HCT116 (cell line): ENCODE measurements at regions not wholly inside any gene's neighbourhood (a gene's known extent, or its start where the extent isn't known, plus 50 kb on each side); places are given as distances from the start of the nearest gene placed in this dataset.

Source experiments
- ATF3 ChIP-seq: IDR thresholded peaks from 2 replicates; pipeline ENCODE4 v1.6.1; 2012
- CTCF ChIP-seq, 3 experiments: fragments of 200-600 bp in 1 of 3; sonication (generic) in 1 of 3; IDR thresholded peaks in 2 of 3; conservative IDR thresholded peaks in 1 of 3; 2 replicates each; pipeline ENCODE4 v1.5.1; 2012 to 2017; ENCODE audit warnings: low read depth in 2 of 3, low read length in 2 of 3, antibody characterized with exemption in 1 of 3, borderline replicate concordance in 1 of 3, control low read depth in 1 of 3, mild to moderate bottlenecking in 1 of 3, mixed read lengths in 1 of 3, mixed run types in 1 of 3, moderate library complexity in 1 of 3; ENCODE audit not compliant: insufficient read depth in 1 of 3
- EGR1 ChIP-seq: IDR thresholded peaks from 2 replicates; pipeline ENCODE4 v1.6.1; 2012; ENCODE audit warnings: low read depth
- EZH2 ChIP-seq: fragments of 200-600 bp; sonication (generic); IDR thresholded peaks from 2 replicates; pipeline ENCODE4 v1.6.1; 2017; ENCODE audit warnings: antibody characterized with exemption, mixed run types
- FOSL1 ChIP-seq: IDR thresholded peaks from 2 replicates; pipeline ENCODE4 v1.6.1; 2012; ENCODE audit warnings: low read depth
- POLR2A ChIP-seq: IDR thresholded peaks from 2 replicates; pipeline ENCODE4 v1.7.0; 2011; ENCODE audit warnings: borderline replicate concordance; ENCODE audit not compliant: insufficient read depth, insufficient read length; ENCODE audit errors: extremely low read depth
- POLR2AphosphoS5 ChIP-seq: IDR thresholded peaks from 2 replicates; pipeline ENCODE4 v1.6.1; 2011; ENCODE audit warnings: mild to moderate bottlenecking, low read depth, low read length, moderate library complexity
- RAD21 ChIP-seq: IDR thresholded peaks from 2 replicates; pipeline ENCODE4 v1.6.1; 2012; ENCODE audit warnings: low read depth, mild to moderate bottlenecking
- REST ChIP-seq: IDR thresholded peaks from 2 replicates; pipeline ENCODE4 v1.6.1; 2012; ENCODE audit warnings: low read depth
- TCF7L2 ChIP-seq: IDR thresholded peaks from 2 replicates; pipeline ENCODE4 v1.7.0; 2011; ENCODE audit warnings: borderline replicate concordance, inconsistent platforms; ENCODE audit not compliant: insufficient read depth, insufficient read length; ENCODE audit errors: extremely low read depth
- YY1 ChIP-seq: IDR thresholded peaks from 2 replicates; pipeline ENCODE4 v1.6.1; 2011; ENCODE audit warnings: low read length, low read depth, moderate library complexity, mild to moderate bottlenecking; ENCODE audit not compliant: insufficient replicate concordance; ENCODE audit errors: extremely low read depth
- ZFX ChIP-seq: fragments of 450-650 bp; IDR thresholded peaks from 2 replicates; pipeline ENCODE4 v1.6.1; 2017

GRCh38 chr2:131659168-131659572, 131.5 kb downstream of the CCDC74A start:
- TF ChIP-seq CTCF (IDR thresholded peaks at IDR 0.05 in 2 of 3, conservative IDR thresholded peaks at IDR 0.05 in 1 of 3; ENCODE audit: borderline replicate concordance in 1 of 3, insufficient read depth in 1 of 3, low read depth in 2 of 3, low read length in 2 of 3) (no peak), ATF3 (no peak), REST (no peak), TCF7L2 (no peak), EZH2 (no peak), EGR1 (no peak), POLR2A (no peak), POLR2AphosphoS5 (no peak), FOSL1 (no peak), YY1 (no peak), ZFX (no peak), RAD21 (no peak)
